Right lobe of liver (tissue), 4 donors: ENCODE measurements at regions not wholly inside any gene's neighbourhood (a gene's known extent, or its start where the extent isn't known, plus 50 kb on each side); places are given as distances from the start of the nearest gene placed in this dataset.

Experiments used
- CTCF ChIP-seq, 4 donors: fragments of 200-600 bp in 3 of 4; fragments of 450-650 bp in 1 of 4; IDR thresholded peaks; one replicate each; pipeline versions ENCODE4 v1.5.1 to v1.8.0; 2016 to 2022; ENCODE audit warnings: antibody characterized with exemption in 4 of 4, mild to moderate bottlenecking in 2 of 4
- POLR2A ChIP-seq: fragments of 450-650 bp; IDR thresholded peaks from one replicate; pipeline ENCODE4 v1.6.1; 2017; ENCODE audit warnings: antibody characterized with exemption, mild to moderate bottlenecking
- donor health status: DM: no; HTN: no; CAD: no.
- donor health status: DM: no; HTN: no; CAD: no.
- donor health status: DM: no; HTN: yes; CAD: no.

- TF ChIP-seq POLR2A (no peak), CTCF (IDR thresholded peaks at IDR 0.05) (no peak)
Observed at GRCh38 chr14:76708028-76708427, 53.2 kb upstream of the VASH1 start.
